ENCODE measurements at regions not wholly inside any gene's neighbourhood (a gene's known extent, or its start where the extent isn't known, plus 50 kb on each side); places are given as distances from the start of the nearest gene placed in this dataset.

DNA sequence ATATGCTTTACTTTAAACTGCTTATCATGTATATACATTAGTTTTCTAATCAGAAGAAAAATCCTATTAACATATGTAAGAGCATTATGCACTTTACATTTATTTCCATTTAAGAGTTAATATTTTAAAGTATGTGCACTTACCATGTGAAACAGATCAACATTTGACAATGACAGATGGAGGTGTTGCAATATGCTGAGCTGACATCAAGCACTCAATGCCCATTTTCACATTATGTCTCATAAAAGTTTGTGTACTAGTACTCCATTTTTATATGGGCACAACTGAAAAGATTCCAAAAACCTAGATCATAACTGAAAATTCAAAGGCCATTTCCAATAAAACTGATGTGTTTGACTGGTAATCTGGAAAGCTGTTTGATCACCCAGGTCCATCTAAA, 420.9 kb upstream of the SOX9 start:
- no peak for DNase-seq

DNA sequence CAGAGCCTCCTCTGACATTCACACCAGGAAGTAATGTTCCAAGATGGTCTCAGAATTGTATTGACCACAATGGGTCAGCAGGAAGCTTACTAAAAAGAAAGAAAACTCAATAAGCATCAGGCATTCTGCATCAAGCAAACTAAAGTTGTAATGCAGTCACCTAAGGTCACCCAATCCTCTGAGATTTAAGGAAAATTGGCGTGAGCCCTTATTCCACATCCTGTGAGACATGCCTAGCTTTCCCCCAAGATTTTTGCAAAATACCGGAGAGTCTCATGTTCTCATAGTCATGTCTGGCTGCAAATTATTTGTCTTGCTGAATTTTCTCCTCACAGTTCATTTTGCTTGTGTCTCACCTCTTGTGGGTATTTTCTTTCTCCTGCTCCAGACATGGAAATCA, 417.1 kb upstream of the SOX9 start:
- no peak for DNase-seq

DNA sequence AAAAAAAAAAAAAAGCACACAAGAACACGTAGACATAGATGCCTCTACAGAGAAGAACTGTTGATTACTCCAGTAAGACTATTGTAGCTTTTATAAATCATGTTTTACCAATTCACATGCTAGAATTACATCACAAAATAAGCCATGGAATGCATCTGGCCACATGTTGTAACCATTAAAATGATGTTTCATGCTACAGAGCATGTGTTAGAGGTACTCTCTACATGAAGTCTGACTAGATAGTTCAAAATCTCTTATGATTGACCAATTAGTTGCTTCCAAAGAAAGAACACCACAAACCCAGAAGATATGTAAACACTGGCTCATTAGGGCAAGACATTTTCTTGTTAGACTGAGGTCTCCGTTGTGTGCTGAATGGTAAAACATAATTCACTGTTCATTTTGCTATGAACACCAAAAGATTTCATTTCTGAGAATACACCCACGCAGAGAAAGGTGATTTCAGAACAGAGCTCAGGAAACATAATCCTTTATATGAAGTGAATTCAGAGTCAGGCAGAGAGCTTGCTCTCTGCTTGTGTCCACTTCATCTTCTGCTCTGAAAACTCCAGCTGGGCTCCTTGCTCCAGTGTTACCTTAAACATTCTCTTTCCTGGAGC, 411.4 kb upstream of the SOX9 start:
- DNase-seq = no peak

DNA sequence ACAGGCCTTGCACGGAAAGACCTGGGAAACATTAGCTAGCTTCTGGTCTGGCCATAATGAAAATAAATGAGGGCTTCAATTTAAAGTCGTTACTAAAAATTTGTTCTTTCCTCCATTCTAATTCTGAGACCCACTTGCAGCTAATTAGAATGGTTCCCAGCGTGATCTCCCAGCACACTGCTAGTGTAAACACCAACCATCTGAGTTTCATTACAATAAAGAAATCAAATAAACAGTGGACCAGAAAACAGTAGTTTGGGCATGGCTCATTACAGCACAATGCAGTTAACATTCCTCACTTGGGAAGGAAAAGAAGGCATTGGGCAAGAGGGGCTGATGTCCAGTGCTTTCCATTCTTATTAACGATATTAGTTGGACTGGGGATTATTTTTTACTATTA, 410.9 kb upstream of the SOX9 start:
- DNase-seq = no peak

DNA sequence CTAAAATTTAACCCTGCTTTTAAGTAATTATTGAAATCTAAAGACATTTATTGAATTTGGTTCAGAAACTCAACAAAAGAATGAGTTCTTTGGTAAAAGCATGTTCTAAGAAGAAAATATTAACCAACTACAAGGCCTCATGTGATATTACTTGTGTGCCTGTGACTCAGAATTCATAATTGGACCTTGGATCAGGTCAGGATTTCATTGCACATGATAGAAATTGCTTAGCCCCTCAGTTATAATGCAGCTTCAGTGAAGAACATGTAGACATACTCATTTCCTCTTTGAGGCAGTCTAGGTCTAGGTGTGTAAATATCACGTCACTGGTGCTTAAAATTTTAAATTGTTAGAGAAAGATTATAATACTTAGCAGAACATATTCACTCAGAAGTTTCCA, 410.0 kb upstream of the SOX9 start:
- no peak for DNase-seq

DNA sequence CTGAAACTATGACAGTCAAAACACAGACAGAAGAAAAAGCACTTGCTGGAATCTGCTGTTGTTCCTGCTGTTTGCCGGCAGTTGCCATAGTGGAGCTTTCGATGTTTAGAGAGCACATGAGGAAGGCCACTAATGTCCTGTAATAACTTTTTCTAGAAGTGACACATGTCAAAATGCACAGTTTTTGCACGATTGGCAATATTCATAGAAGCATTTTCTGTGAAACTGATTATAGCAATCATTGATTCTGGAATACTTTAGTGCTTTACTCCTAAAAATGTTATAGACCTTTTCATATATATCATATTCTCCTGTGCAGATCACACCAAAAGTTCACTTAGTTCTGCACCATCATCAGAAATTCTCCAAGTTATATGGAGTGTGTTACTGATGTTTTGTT, 407.0 kb upstream of the SOX9 start:
- DNase-seq = no peak

DNA sequence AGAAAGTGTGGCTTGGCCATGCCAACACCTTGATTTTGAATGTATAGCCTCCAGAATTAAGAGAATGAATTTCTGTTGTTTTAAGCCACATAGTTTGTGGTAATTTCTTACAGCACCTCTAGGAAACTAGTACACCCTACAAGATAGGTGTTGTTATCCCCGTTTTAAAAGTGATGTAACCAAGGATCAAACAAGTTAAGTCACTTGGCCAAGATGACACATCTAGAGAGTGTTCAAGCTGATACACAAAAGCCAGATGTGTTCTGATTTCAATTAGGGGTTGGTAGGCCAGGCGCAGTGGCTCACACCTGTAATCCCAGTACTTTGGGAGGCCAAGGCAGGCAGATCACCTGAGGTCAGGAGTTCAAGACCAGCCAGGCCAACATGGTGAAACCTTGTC, 396.5 kb upstream of the SOX9 start:
- DNase-seq = no peak

DNA sequence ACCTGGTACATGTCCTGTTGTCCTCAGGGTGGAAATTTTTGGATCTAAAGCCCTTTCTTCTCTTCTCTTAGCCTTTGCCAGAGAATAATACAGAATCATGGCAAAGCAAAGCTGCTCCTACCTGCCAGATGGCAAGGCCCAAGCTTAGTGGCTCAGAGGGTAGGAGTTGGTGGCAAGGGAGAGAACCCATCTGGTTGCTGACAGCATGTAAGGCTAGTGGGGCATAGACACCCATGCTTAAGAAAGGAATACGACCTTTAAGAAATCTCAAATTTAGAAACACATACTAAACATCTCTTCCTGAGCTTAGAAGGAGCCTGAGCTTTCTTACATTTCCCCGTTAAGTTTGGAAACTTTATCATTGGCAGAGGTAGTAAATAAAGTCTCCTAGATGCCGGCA, 395.0 kb upstream of the SOX9 start:
- DNase-seq = no peak

DNA sequence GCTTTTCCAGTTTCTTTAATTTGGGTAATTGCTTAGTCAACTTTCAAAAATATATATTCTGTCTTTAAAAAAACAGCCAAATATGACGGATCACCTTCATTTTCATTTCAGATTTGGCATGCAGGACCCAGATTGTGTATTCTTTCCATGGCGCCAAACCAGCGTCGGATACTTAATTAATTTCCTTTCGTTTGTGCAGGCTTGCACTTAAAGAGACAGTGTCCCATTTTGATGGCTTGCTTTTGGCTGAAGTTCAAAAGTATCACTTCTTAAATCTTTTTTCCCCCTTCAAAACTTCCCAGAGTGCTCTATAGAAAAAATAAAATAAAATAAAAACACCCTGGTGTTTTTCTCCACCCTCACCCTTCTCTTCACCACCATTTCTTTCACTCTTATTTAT, 394.5 kb upstream of the SOX9 start:
- DNase-seq = no peak

DNA sequence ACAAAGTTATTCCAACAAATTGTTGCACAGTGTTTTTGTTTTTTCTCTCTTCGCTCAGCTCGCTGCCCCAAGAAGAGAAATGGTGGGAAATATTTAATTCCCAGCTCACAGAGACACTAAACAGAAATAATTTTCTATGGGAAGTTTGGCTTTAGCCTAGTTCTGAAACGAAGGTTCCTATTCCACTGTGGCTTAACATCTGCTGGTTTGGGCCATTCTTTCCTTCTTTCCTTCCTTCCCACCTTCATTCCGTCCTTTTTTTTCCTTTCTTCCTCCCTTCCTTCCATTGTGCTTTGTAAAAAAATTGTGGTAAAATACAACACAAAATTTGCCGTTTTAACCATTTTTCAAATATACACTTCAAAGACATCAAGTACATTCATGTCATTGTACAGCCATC, 393.5 kb upstream of the SOX9 start:
- DNase-seq = no peak

DNA sequence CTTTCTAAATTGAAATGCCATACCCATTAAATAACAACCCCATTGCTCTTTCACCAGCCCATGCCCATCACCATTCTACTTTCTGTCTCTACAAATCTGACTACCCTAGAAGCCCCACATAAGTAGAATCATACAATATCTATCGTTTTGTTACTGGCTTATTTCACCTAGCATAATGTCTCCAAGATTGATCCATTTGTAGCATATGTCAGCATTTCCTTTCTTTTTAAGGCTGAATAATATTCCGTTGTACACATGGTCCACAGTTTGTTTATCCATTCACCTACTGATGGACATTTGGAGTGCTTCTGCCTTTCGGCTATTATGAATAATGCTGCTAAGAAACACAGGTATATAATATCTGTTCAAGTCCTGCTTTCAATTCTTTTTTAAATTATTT, 393.1 kb upstream of the SOX9 start:
- no peak for DNase-seq

DNA sequence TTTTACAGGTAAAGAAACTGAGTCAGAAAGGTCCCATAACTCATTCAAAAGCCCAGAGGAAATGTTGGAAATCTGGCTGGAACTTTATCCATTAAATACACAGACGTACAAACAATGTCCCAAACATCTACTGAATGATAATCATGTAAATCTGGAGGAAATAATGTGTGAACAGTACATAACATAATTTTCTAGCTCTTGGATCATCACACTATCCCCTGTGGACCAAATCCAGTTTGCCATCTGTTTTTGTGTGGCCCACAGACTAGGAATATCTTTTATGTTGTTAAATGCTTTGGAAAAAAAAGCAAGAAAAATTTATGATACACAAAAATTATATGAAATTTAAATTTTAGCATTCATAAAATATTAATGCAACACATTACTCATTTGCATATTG, 389.9 kb upstream of the SOX9 start:
- DNase-seq = no peak

DNA sequence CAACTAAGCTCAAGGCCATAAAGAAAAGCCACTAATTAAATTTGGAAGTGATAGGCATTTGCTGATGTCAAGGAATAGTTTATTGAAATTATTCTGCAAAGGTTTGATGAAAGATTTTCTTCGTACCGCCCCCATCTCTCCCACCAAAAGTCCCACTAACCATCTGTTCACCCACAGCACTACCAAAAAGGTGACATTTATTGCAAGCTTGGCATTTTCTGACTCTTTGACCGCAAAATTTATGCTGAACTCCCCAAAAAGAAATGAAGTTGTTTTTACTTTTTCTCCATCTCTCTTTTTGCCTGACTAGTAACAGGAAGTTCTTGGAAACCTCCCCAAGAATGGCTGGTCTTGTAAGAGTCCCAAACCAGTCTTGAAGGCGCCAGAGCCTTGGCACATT, 384.9 kb upstream of the SOX9 start:
- DNase-seq = no peak

DNA sequence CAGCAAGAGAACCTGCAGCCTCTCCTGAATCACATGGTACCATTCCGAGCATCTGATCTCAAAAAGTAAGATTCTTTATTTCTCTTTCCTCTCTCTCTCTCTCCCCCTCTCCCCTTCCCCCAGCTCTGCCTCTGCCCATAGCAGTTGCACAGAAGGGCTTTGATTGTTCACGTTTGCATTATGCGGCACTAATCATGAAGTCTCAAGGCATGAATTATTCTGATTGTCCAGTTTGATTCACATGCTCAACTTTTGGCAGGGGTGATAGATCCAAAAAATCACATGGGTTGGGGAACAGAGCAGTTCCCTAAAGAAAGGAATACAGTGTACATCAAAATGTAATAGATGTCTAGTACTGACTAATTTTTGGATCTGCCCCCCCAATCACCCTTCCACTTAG, 380.0 kb upstream of the SOX9 start:
- no peak for DNase-seq

DNA sequence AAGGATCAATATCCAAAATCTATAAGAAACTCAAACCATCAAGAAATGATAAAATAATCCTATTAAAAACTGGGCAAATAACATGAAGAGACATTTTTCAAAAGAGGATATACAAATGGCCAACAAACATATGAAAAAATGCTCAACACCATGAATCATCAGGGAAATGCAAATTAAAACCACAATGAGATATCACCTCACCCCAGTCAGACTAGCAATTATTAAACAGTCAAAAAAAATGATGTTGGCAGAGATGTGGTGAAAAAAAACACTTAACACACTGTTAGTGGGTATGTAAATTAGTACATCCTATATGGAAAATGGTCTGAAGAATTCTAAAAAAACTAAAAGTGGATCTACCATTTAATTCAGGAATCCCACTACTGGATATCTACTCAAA, 379.0 kb upstream of the SOX9 start:
- no peak for DNase-seq

DNA sequence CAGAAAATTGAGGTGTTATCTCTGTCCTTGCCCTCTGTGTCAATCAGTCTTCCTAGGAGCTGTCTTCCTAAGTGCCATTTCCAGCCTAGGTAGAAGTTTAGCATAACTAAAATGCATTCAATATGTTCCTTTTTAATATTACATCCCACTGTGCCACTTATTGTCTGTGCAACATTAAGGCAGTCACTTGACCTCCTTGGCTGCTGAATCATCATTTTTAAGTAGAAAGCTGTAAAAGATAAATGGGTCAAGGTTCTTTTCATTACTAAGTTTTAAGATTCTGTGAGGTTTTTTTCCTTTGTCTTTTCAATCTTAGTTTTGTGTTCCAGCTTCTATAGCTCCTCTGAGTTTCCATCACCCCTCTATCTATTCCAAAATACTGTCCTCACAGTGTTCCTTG, 371.9 kb upstream of the SOX9 start:
- DNase-seq = no peak

DNA sequence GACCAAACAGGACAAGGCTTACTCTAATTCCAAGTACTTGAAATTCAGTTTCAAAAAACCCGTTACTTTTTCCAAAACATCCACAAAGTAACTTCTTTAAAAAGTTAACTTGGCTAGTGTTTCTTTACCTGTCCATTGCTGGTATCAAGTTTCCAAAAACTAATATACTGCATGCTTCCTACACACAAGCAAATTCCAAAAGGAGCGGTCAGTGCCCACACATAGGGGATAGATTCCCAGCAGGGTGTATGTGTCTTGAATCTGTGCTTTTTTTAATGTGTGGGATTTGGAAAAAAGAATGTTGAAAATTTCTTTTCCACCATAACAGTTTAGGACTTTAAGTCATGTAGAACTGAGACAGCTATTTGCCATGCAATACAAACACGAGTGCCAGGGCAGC, 367.8 kb upstream of the SOX9 start:
- no peak for DNase-seq

DNA sequence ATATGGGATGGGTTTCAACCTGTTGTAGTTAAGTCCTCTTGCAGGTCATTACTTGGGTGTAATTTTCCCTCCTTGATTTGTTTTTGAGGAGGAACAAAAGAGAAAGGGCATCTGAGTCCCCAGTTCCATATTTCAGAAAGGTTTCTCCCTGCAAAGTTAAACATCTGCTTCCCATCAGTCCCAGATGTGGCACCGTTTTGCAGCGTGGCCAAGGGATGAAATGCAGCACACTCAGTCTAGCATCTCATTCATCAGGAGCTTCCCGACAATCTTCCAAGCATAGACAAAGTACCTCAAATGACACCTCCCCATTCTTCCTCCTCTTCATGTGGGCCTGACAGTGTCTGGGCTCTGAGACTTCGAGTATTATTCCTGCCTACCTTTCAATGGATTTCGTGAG, 363.7 kb upstream of the SOX9 start:
- DNase-seq = no peak

DNA sequence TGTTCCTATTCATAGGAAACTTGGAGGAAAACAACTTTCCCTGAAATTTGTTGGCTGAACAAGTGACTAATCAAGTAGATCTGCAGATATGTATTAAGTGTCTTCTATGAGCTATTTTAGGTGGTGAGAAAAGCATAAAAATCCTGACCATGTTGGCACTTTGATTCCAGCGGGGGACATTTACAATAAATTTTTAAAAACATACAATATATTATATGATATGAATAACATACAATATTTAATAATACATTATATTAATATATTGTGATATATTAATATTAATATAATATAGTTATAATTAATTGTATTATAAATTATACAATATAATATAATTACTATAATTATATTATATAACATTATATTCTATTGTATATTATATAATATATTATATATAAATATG, 362.9 kb upstream of the SOX9 start:
- no peak for DNase-seq

DNA sequence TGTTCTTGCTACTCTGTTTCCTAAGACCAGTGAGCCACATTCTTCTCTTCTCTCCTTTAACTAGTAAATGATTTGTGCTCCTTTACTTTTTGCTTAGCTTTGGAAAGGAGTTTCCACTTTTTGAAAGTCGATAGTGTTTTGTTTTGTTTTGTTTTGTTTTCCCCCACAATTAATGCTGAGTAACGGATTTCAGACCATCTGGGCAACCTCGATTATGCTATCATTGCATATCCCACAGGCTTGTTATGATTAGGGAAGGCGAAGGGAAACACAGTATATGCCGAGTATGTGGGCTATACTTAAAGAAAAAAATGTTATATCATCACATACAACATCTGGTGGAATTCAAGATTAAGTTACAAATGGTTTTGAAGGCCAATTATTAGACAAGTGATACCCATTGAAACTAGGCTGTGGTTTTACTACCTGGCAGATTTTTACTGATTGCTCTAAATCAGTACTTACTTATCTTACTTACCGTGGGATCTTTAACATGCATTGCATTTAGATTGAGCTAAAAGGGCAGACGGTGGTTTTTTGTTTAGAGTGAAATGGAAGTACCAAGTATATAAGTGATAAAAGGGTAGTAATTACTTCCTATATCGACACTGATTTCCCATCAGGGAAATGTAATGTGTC, 361.3 kb upstream of the SOX9 start:
- DNase-seq = no peak

DNA sequence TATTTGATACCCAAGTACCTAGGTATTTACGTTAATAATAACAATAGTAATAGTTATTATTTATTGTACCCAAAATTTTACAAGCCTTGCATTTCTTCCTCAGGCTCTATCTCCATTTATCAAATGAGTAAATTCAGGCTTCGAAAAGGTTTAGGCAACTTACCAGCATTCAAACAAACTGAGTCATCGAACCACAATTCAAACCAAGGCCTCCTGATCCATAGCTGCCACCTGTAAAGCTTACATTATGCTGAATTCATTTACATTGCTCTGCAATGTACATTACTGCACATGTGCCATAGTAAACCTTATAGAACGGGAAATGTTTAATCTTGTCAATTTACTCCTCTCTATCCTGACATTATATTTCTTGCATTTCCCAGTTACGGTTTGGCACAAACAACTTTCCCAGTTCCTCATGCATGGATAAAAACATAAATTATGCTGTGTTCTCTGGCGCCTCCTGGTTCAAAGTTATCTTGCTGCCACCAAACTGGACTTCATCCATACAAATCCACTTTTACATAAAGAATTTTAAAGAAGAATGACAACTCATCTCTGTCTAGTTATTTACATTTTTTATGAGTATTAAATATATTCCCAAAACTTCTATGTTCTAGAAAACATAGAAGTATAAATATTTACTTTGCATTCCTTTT, 360.6 kb upstream of the SOX9 start:
- no peak for DNase-seq

DNA sequence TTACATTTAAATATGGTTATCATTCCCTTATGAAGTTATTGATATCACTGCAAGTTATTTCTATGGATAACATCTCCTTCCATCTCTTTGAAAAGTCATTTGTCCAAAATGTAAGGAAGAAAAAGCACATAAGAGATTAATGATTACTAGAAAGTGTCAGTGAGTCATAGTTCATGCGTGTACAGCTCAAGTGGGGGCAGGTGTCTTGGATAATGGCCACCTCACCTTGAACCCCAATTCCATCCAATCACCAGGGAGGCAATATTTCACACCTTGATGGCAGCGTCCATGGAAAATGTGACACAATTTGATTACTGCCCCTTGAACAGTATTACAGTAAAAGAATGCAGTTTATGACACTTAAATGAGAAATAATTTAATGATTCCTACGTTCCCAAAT, 358.3 kb upstream of the SOX9 start:
- DNase-seq = no peak

DNA sequence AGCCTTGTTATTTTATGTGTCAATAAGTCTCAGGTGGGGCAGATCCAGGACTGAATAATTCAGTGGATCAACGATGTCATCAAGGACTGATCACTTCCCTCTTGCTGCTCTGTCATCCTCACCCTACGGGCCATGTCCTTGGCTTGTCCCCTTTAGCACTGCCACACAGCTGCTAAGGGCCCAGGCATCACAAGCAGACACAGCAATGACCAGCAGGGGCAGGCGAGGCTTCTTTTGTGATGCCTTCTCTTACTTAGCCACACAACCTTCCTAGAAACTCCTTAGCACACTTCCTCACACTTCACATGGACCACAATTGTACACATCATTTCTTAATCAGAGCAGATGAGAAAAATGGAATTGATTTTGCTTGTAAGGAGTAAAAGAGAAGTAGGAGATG, 356.3 kb upstream of the SOX9 start:
- peak; percentile 4 for DNase-seq

DNA sequence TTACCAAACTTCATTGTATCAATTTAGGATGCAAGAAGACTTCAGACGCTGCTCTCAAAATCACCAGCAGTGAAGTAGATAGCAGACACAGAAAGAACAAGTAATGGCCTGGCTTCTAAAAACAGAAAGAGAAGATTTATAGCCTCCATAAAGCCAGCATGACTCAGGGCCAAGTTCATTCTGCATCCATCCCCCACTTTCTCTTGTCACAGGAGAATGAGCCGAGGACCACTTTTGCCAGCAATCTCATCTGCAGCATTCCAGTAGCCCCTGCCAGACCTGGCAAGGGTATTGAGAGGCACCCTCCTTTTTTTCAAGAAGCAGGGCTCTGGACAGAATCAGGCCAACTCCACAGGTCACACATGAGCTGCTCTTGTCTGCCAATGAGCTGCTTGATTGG, 355.4 kb upstream of the SOX9 start:
- no peak for DNase-seq

DNA sequence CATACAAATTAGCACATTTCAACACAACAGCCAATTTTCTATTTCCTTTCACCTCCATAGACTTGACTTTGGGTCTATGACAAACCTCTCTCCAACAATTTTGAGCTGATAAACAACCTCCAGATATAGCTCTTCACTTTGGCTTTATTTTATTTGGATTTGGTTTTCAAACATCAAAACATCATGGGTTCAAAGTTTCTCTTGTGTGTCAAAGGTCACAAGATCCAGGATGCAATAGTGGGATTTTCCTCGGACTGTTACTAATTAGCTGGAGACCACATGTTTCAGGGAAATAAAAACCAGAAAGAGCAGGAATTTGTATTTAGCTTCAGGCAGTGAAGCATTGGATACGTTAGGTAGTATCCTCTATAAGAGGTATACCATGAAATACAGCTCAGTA, 351.0 kb upstream of the SOX9 start:
- no peak for DNase-seq

Data from hematopoietic multipotent progenitor cell treated with erythropoietin and hydrocortisone succinate and interleukin-3 and kit ligand, for 4 days (in vitro differentiated cells).